Fibroblast of lung (primary cell): ENCODE measurements at regions not wholly inside any gene's neighbourhood (a gene's known extent, or its start where the extent isn't known, plus 50 kb on each side); places are given as distances from the start of the nearest gene placed in this dataset.

Experiments
- CTCF ChIP-seq, 2 donors: IDR thresholded peaks in 1 of 2; conservative IDR thresholded peaks in 1 of 2; 1 replicate in 1 of 2; 2 replicates in 1 of 2; pipeline ENCODE4 v1.5.1; 2011 to 2012; ENCODE audit warnings: low read length in 2 of 2, control low read depth in 1 of 2, inconsistent platforms in 1 of 2, low read depth in 1 of 2, mild to moderate bottlenecking in 1 of 2
- EZH2 ChIP-seq: IDR thresholded peaks from 2 replicates; pipeline ENCODE4 v1.5.1; 2012; ENCODE audit warnings: low read length, control low read depth, mild to moderate bottlenecking; ENCODE audit errors: missing control alignments

- TF ChIP-seq CTCF (conservative IDR thresholded peaks at IDR 0.05 in 1 of 2, IDR thresholded peaks at IDR 0.05 in 1 of 2; ENCODE audit: low read depth in 1 of 2, low read length in 2 of 2) (no peak), EZH2 (no peak)
Observed at GRCh38 chr3:39639344-39640236, 169.8 kb upstream of the MYRIP start.
